ENCODE measurements at regions not wholly inside any gene's neighbourhood (a gene's known extent, or its start where the extent isn't known, plus 50 kb on each side); places are given as distances from the start of the nearest gene placed in this dataset.

- TF ChIP-seq EZH2 (IDR thresholded peaks at IDR 0.05; ENCODE audit: insufficient read depth, poor library complexity, severe bottlenecking) (no peak), EZH2phosphoT487 (IDR thresholded peaks at IDR 0.05; ENCODE audit: insufficient read depth, low read depth) (no peak)
Measured at GRCh38 chr10:33820531-33820930, 486.1 kb upstream of the NRP1 start.
